BJ (cell line): ENCODE measurements at regions not wholly inside any gene's neighbourhood (a gene's known extent, or its start where the extent isn't known, plus 50 kb on each side); places are given as distances from the start of the nearest gene placed in this dataset.

Source experiments
- CTCF ChIA-PET: fragments of 350-600 bp; formaldehyde crosslinking; extraction: SDS; loops from one replicate; lab custom pipeline; 2021; ENCODE audit warnings: antibody characterized with exemption, inconsistent platforms; lab: Yijun Ruan, JAX
- POLR2A ChIA-PET: fragments of 300-600 bp; sonication (Branson Sonifier 250); formaldehyde crosslinking; extraction: SDS; loops from one replicate; lab custom pipeline; 2021; ENCODE audit warnings: antibody characterized with exemption; lab: Charles Lee
- DNase-seq: peaks from one replicate; pipeline ENCODE4 v3.0.0-alpha.2; 2011; ENCODE audit warnings: low read depth
- H3K27me3 ChIP-seq: 2 replicates; pipeline ENCODE4 v1.6.0; 2011; ENCODE audit warnings: low read length; ENCODE audit not compliant: control insufficient read depth, insufficient read depth
- H3K36me3 ChIP-seq: 2 replicates; pipeline ENCODE4 v1.5.1; 2011; ENCODE audit warnings: low read length; ENCODE audit not compliant: control insufficient read depth, insufficient read depth
- H3K4me3 ChIP-seq: 2 replicates; pipeline ENCODE4 v1.5.1; 2011; ENCODE audit warnings: low read depth, mild to moderate bottlenecking, control low read depth, low read length
- CTCF ChIP-seq: IDR thresholded peaks from 2 replicates; pipeline ENCODE4 v1.5.1; 2011; ENCODE audit warnings: low read depth, mild to moderate bottlenecking, control low read depth, inconsistent platforms, low read length, moderate library complexity; ENCODE audit not compliant: insufficient read depth

- H3K4me3 ChIP-seq, result no peak overlapping the region
- H3K36me3 ChIP-seq, result no peaks in the 10 kb centered on the region
- no peak for DNase-seq
- ChIA-PET CTCF (interaction anchor here (0.7 to 3.0 kb wide), 4 partner anchors 11 to 42 kb away, joined by 3 to 11 read pairs (median 5); no protein-coding TSS in a partner anchor), POLR2A (interaction anchor here (1.1 kb wide), 1 partner anchor 9 kb away, joined by 3 read pairs; no protein-coding TSS in a partner anchor)
- no peaks in the 10 kb centered on the region for H3K27me3 ChIP-seq
- no peak for TF ChIP-seq CTCF
Measured at GRCh38 chr6:25181923-25182322, 97.3 kb upstream of the CARMIL1 start.

GRCh38 chr6:25186919-25187318 lies 92.3 kb upstream of the CARMIL1 start:
- H3K4me3 ChIP-seq, result no peak overlapping the region
- H3K27me3 ChIP-seq, result no peaks in the 10 kb centered on the region
- CTCF ChIA-PET, result no interaction called here
- H3K36me3 ChIP-seq, result no peaks in the 10 kb centered on the region
- no peak for TF ChIP-seq CTCF
- no peak for DNase-seq
- POLR2A ChIA-PET, result no interaction called here

GRCh38 chr6:25188232-25188631 lies 90.9 kb upstream of the CARMIL1 start:
- CTCF ChIA-PET, result no interaction called here

GRCh38 chr6:25192590-25193459 lies 86.3 kb upstream of the CARMIL1 start:
- H3K36me3 ChIP-seq, result no peaks in the 10 kb centered on the region
- peak; percentile 66 for DNase-seq
- ChIA-PET POLR2A (interaction anchor here (0.5 to 1.2 kb wide), 2 partner anchors 20 to 36 kb away, joined by 4 to 8 read pairs; no protein-coding TSS in a partner anchor), CTCF (interaction anchor here (0.8 to 2.3 kb wide), 4 partner anchors 10 to 30 kb away, joined by 3 to 11 read pairs (median 4); no protein-coding TSS in a partner anchor)
- H3K4me3 ChIP-seq, result no peak overlapping the region
- H3K27me3 ChIP-seq, result no peaks in the 10 kb centered on the region
- TF ChIP-seq CTCF, result no peak

More at GRCh38 chr6:25188232-25188631, 90.9 kb upstream of the CARMIL1 start:
- POLR2A ChIA-PET, result no interaction called here
- H3K4me3 ChIP-seq, result no peak overlapping the region
- no peak for DNase-seq
- H3K27me3 ChIP-seq, result no peaks in the 10 kb centered on the region
- H3K36me3 ChIP-seq, result no peaks in the 10 kb centered on the region
- TF ChIP-seq CTCF, result no peak

GRCh38 chr6:25193460-25194171 lies 85.6 kb upstream of the CARMIL1 start:
- no peaks in the 10 kb centered on the region for H3K27me3 ChIP-seq
- no peaks in the 10 kb centered on the region for H3K36me3 ChIP-seq
- peak; percentile 92 for DNase-seq
- H3K4me3 ChIP-seq, result no peak overlapping the region
- ChIA-PET POLR2A (interaction anchor here (0.5 to 1.2 kb wide), 2 partner anchors 21 to 37 kb away, joined by 4 to 8 read pairs; no protein-coding TSS in a partner anchor), CTCF (interaction anchor here (0.8 to 2.3 kb wide), 5 partner anchors 11 to 29 kb away, joined by 3 to 11 read pairs (median 4); no protein-coding TSS in a partner anchor)
- TF ChIP-seq CTCF, result no peak
